Pancreas (tissue), 10 donors: ENCODE measurements at regions not wholly inside any gene's neighbourhood (a gene's known extent, or its start where the extent isn't known, plus 50 kb on each side); places are given as distances from the start of the nearest gene placed in this dataset.

ENCODE experiments used
- ATAC-seq, 4 donors: fragments of 200-7000 bp; cut with Tn5 transposase; one replicate each; pipeline versions ENCODE4 v1.8.0 to v1.9.1; 2020; ENCODE audit warnings: mild to moderate bottlenecking in 4 of 4, moderate library complexity in 4 of 4
- DNase-seq, 6 donors: peaks; one replicate each; pipeline ENCODE4 v3.0.0-alpha.2; 2020
- FAIRE-seq: peaks from 2 replicates; lab custom pipeline; 2012; peaks lifted over from hg19 to GRCh38; lab: Jason Lieb, UNC
- H3K27ac ChIP-seq, 4 donors: fragments of 200-600 bp; sonication (generic); 1 replicate in 3 of 4; 2 replicates in 1 of 4; pipeline versions ENCODE4 v1.5.0 to v1.8.0; 2020
- H3K27me3 ChIP-seq, 4 donors: fragments of 200-600 bp; one replicate each; pipeline ENCODE4 v1.8.0; 2021
- H3K36me3 ChIP-seq, 3 donors: fragments of 200-600 bp; sonication (generic) in 1 of 3; one replicate each; pipeline versions ENCODE4 v1.5.0 to v1.8.0; 2020 to 2021
- H3K4me1 ChIP-seq, 3 donors: fragments of 200-600 bp; one replicate each; pipeline ENCODE4 v1.8.0; 2021
- H3K4me3 ChIP-seq, 4 donors: fragments of 200-600 bp; sonication (generic) in 2 of 4; one replicate each; pipeline versions ENCODE4 v1.5.0 to v1.8.0; 2020 to 2021
- H3K9me3 ChIP-seq, 4 donors: fragments of 200-600 bp; one replicate each; pipeline ENCODE4 v1.8.0; 2021
- WGBS, 2 donors: extraction: QIAGEN DNeasy Blood & Tissue Kit; methylation state at CpG; one replicate each; pipeline ENCODE4 v1.1.7; 2013; 5-methylcytosine and 5-hydroxymethylcytosine counted together
- intact Hi-C, 3 donors: fragments of 100-400 bp; cut with DNase I; formaldehyde crosslinking; loops; one replicate each; pipeline versions ENCODE4 v1.11.1 to v1.14.2; 2022
- TF ChIP-seq, protein P1 (sequence below), 4 donors: fragments of 200-600 bp; sonication (generic) in 3 of 4; IDR thresholded peaks; one replicate each; pipeline versions ENCODE4 v1.5.0 to v1.8.0; 2021; ENCODE audit warnings: antibody characterized with exemption in 4 of 4
- donor health status: healthy with polysubstance abuse.
- donor health status: DM: no; HTN: no; CAD: no; lungs with moderate emphysema.
- donor health status: DM: no; HTN: no; CAD: no.
- donor health status: control.
- donor health status: control.
- donor health status: Bipolar disorder and iron deficiency.
- donor health status: DM: yes; HTN: yes; CAD: no.
- donor health status: DM: no; HTN: no; CAD: no.
- donor health status: DM: no; HTN: no; CAD: no.
- donor health status: DM: yes; HTN: yes; CAD: no.

DNA sequence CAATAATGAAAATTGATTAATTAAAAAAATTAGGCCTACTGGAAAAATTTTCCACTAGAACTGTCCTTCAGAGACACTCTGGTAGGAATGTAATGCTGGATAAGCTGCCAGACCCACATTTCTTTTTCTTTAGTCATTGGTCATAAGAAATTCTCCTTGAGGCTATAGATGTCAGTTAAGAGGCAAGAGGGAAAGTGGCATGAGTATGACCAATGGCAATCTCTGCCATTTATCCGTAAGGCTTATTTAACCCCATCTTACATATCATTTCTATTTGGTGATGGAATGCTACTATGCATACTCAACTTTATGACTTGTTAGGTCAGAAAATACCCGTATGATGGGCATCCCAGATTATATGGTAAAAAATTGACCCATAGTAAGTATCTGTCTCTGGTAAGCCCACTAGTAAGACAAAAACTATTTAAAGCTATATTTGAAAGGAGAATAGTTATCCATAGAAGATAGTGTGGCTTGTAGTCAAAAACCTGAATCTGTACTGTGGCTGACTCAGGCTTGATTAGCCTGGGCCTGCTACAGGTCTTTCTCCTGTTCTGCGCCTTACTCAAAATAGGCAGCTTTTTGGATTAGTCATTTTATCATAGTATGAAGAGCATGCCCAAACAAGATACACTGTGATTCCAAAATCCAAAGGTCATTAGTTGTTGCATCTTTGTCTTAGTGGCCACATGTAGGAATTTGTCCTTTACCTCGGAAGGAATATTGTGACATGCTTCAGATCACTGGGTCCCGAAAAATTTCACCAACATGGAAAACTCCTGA, 314.7 kb downstream of the PYDC2 start:
- intact Hi-C loops, result no loop called here
- Histone ChIP-seq H3K9me3 (no peaks in the 10 kb centered on the region), H3K36me3 (no peaks in the 10 kb centered on the region), H3K4me3 (no peak overlapping the region), H3K4me1 (no peaks in the 10 kb centered on the region), H3K27ac (no peak overlapping the region), H3K27me3 (no peaks in the 10 kb centered on the region)
- DNase-seq (no peak), ATAC-seq (no peak), FAIRE-seq (no peak)
- TF ChIP-seq, protein P1, sequence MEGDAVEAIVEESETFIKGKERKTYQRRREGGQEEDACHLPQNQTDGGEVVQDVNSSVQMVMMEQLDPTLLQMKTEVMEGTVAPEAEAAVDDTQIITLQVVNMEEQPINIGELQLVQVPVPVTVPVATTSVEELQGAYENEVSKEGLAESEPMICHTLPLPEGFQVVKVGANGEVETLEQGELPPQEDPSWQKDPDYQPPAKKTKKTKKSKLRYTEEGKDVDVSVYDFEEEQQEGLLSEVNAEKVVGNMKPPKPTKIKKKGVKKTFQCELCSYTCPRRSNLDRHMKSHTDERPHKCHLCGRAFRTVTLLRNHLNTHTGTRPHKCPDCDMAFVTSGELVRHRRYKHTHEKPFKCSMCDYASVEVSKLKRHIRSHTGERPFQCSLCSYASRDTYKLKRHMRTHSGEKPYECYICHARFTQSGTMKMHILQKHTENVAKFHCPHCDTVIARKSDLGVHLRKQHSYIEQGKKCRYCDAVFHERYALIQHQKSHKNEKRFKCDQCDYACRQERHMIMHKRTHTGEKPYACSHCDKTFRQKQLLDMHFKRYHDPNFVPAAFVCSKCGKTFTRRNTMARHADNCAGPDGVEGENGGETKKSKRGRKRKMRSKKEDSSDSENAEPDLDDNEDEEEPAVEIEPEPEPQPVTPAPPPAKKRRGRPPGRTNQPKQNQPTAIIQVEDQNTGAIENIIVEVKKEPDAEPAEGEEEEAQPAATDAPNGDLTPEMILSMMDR (IDR thresholded peaks at IDR 0.05), result no peak
- WGBS, 2 donors, result 84 to 88% methylated on average over 5 of the region's 5 CpGs

DNA sequence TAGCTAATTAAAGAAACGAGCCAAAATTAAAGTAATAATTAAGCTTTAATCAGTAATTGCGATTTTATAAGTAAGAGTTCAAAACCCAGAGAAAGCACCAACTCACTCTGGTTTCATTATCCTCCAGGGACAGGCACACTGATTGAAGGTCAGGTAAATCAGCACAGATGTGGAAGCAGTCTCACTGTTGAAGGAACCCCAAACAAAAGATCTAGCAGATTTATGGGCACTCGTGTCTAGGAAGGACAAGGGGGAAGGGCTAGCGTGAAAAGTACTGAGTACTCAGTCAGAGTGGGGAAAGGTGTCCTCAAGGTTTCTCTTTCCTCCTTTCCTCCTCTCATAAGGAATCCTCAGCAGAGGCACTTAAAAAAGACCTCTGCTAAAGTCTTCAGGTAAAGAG, 320.1 kb downstream of the PYDC2 start:
- TF ChIP-seq, protein P1 (IDR thresholded peaks at IDR 0.05), result no peak
- H3K27me3 ChIP-seq, result no peaks in the 10 kb centered on the region
- intact Hi-C loops, result no loop called here
- 41 to 58% methylated on average over 4 of the region's 4 CpGs for whole genome bisulfite sequencing, 2 donors
- ATAC-seq (no peak), FAIRE-seq (no peak), DNase-seq (no peak)
- H3K27ac ChIP-seq, result no peak overlapping the region
- no peaks in the 10 kb centered on the region for H3K36me3 ChIP-seq
- no peak overlapping the region for H3K4me3 ChIP-seq
- no peaks in the 10 kb centered on the region for H3K4me1 ChIP-seq
- no peaks in the 10 kb centered on the region for H3K9me3 ChIP-seq

DNA sequence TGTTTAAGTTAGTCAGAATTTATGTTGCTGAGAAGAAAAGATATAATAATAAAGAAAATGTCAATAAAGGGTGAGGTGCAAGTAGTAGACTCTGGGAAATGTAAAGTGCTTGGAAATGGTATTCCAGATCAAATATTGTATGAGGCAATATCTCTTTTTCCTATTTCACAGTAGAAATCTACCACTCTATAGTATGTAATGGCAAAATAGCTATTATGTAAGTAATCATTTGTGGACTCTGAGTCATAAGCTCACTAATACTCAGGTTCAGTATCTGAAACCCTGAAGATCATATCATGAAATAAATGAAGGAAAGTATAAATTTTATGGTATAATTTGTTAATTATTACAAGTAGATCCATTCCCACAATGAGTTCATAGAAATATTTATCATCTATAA, 322.1 kb downstream of the PYDC2 start:
- TF ChIP-seq, protein P1 (IDR thresholded peaks at IDR 0.05), result no peak
- intact Hi-C loops, result no loop called here
- ATAC-seq, result no peak

DNA sequence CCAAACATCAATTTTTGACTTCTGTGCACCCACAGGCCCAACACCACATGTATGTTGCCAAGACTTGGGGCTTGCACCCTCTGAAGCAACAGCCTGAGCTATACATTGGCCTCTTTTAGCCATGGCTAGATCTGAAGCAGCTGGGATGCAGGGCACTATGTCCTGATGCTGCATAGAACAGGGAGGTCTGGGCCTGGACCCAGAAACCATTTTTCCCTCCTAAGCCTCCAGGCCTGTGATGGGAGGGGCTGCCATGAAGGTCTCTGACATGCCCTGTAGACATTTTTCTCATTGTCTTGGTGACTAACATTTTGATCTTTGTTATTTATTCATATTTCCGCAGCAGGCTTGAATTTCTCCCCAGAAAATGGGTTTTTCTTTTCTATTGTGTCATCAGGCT, 330.0 kb downstream of the PYDC2 start:
- no peak for DNase-seq
- no peak for FAIRE-seq
- no peak for ATAC-seq
- TF ChIP-seq, protein P1 (IDR thresholded peaks at IDR 0.05), result no peak
- Histone ChIP-seq H3K36me3 (no peaks in the 10 kb centered on the region), H3K4me1 (peaks cover 0 to 2% (median 0%) of the 10 kb centered on the region in 3 donors), H3K9me3 (no peaks in the 10 kb centered on the region), H3K27ac (no peak overlapping the region), H3K27me3 (no peaks in the 10 kb centered on the region), H3K4me3 (no peak overlapping the region)
- 75 to 93% methylated on average over 1 of the region's 1 CpG for WGBS, 2 donors
- intact Hi-C loops, result no loop called here

More for the DNA sequence above, 322.1 kb downstream of the PYDC2 start:
- no peaks in the 10 kb centered on the region for H3K9me3 ChIP-seq
- no peak overlapping the region for H3K27ac ChIP-seq
- H3K27me3 ChIP-seq, result no peaks in the 10 kb centered on the region
- H3K4me1 ChIP-seq, result peaks cover 0 to 2% (median 0%) of the 10 kb centered on the region in 3 donors
- DNase-seq (no peak), FAIRE-seq (no peak)
- H3K4me3 ChIP-seq, result no peak overlapping the region
- H3K36me3 ChIP-seq, result no peaks in the 10 kb centered on the region

DNA sequence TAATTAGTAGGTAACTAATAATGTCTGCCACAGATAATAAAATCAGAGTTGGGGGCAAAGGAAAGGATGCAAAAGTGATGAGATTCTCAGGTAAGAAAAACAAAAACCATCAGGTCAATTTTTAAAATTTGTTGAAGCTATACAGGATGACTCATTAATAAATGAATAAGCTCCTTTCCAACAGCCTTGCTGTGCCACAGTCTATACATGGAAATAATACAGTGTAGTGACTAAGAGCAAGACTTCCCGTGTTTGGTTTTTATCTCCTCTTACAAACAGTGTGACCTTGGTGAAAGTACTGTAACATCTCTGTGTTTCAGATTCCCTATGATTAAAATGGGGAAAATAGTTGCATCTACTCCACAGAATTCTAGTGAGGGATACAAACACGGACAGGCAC, 331.6 kb downstream of the PYDC2 start:
- WGBS, 2 donors, result 52 to 55% methylated on average over 2 of the region's 2 CpGs
- peaks cover 0 to 2% (median 0%) of the 10 kb centered on the region in 3 donors for H3K4me1 ChIP-seq
- H3K4me3 ChIP-seq, result no peak overlapping the region
- intact Hi-C loops, result no loop called here
- ATAC-seq (no peak), FAIRE-seq (no peak), DNase-seq (no peak)
- no peaks in the 10 kb centered on the region for H3K27me3 ChIP-seq
- H3K27ac ChIP-seq, result no peak overlapping the region
- H3K9me3 ChIP-seq, result no peaks in the 10 kb centered on the region
- TF ChIP-seq, protein P1 (IDR thresholded peaks at IDR 0.05), result no peak
- H3K36me3 ChIP-seq, result no peaks in the 10 kb centered on the region
